H1 (cell line): ENCODE measurements at regions not wholly inside any gene's neighbourhood (a gene's known extent, or its start where the extent isn't known, plus 50 kb on each side); places are given as distances from the start of the nearest gene placed in this dataset.

Experiments
- CTCF ChIA-PET: fragments of 300-600 bp; sonication (Branson Sonifier 250); formaldehyde crosslinking; loops from one replicate; lab custom pipeline; 2021; ENCODE audit not compliant: partially characterized antibody; lab: Charles Lee
- POLR2A ChIA-PET: fragments of 300-600 bp; sonication (Branson Sonifier 250); formaldehyde crosslinking; loops from one replicate; lab custom pipeline; 2021; ENCODE audit warnings: inconsistent platforms; ENCODE audit not compliant: partially characterized antibody; lab: Charles Lee
- DNase-seq, 2 experiments: peaks; one replicate each; pipeline versions ENCODE4 v3.0.0 to v3.0.0-alpha.2; 2010 to 2022; ENCODE audit warnings: low spot score in 2 of 2, low read depth in 1 of 2, mixed read lengths in 1 of 2
- FAIRE-seq: peaks from 2 replicates; lab custom pipeline; 2011; peaks lifted over from hg19 to GRCh38; lab: Jason Lieb, UNC
- H2AFZ ChIP-seq: 2 replicates; pipeline ENCODE4 v1.8.1; 2012; ENCODE audit warnings: low read length, inconsistent platforms
- H2AK5ac ChIP-seq: 2 replicates; pipeline ENCODE4 v1.6.1; 2013; ENCODE audit warnings: low read depth, low read length
- H2BK120ac ChIP-seq: replicated peaks from 2 replicates; pipeline ENCODE3; 2013; ENCODE audit warnings: low read depth, low read length, inconsistent platforms
- H2BK12ac ChIP-seq: 2 replicates; pipeline ENCODE4 v1.6.1; 2013; ENCODE audit warnings: low read depth, low read length
- H2BK15ac ChIP-seq: 2 replicates; pipeline ENCODE4 v1.6.1; 2013; ENCODE audit warnings: low read length
- H2BK20ac ChIP-seq: 2 replicates; pipeline ENCODE4 v1.6.1; 2013; ENCODE audit warnings: low read length
- H2BK5ac ChIP-seq: 2 replicates; pipeline ENCODE4 v1.6.1; 2013; ENCODE audit warnings: low read depth, low read length
- H3K14ac ChIP-seq: 2 replicates; pipeline ENCODE4 v1.6.1; 2013; ENCODE audit warnings: inconsistent platforms; ENCODE audit not compliant: insufficient read length
- H3K18ac ChIP-seq: 2 replicates; pipeline ENCODE4 v1.6.1; 2013; ENCODE audit warnings: low read length; ENCODE audit errors: extremely low read depth
- H3K23ac ChIP-seq: 2 replicates; pipeline ENCODE4 v1.6.1; 2013; ENCODE audit warnings: inconsistent platforms; ENCODE audit not compliant: insufficient read length
- H3K23me2 ChIP-seq: 2 replicates; pipeline ENCODE4 v1.6.1; 2013; ENCODE audit warnings: low read depth, low read length
- H3K27ac ChIP-seq: 2 replicates; pipeline ENCODE4 v1.6.1; 2011; ENCODE audit warnings: low read depth, low read length, inconsistent platforms
- H3K27me3 ChIP-seq, 4 experiments: replicated peaks in 1 of 4; 1 replicate in 1 of 4; 2 replicates in 3 of 4; pipeline versions ENCODE4 v1.6.1 to v1.8.1; 2011 to 2013; ENCODE audit warnings: low read length in 3 of 4, mild to moderate bottlenecking in 3 of 4, inconsistent platforms in 2 of 4, mixed read lengths in 2 of 4, moderate library complexity in 1 of 4; ENCODE audit not compliant: control insufficient read depth in 3 of 4, insufficient read depth in 3 of 4; ENCODE audit errors: extremely low read depth in 1 of 4
- H3K36me3 ChIP-seq, 4 experiments: 2 replicates each; pipeline versions ENCODE4 v1.6.1 to v1.8.1; 2011 to 2013; ENCODE audit warnings: mild to moderate bottlenecking in 4 of 4, low read length in 3 of 4, moderate library complexity in 2 of 4, control low read depth in 1 of 4, inconsistent platforms in 1 of 4; ENCODE audit not compliant: insufficient read depth in 4 of 4, control insufficient read depth in 2 of 4
- H3K4ac ChIP-seq: replicated peaks from 2 replicates; pipeline ENCODE3; 2013; ENCODE audit warnings: low read length, low read depth, mixed read lengths, inconsistent platforms; ENCODE audit not compliant: insufficient read length
- H3K4me1 ChIP-seq, 4 experiments: replicated peaks in 1 of 4; 1 replicate in 1 of 4; 2 replicates in 3 of 4; pipeline versions ENCODE4 v1.6.1 to v1.8.1; 2011 to 2013; ENCODE audit warnings: low read length in 3 of 4, inconsistent platforms in 2 of 4, mixed read lengths in 1 of 4; ENCODE audit not compliant: insufficient read depth in 4 of 4, control insufficient read depth in 3 of 4
- H3K4me2 ChIP-seq, 2 experiments: 2 replicates each; pipeline versions ENCODE4 v1.6.1 to v1.8.1; 2011 to 2013; ENCODE audit warnings: low read depth in 2 of 2, low read length in 2 of 2, control low read depth in 1 of 2, inconsistent platforms in 1 of 2, mild to moderate bottlenecking in 1 of 2; ENCODE audit not compliant: insufficient read depth in 1 of 2
- H3K4me3 ChIP-seq, 4 experiments: fragments of 200-600, 300-600 bp in 1 of 4; sonication (generic), shearing (Covaris generic), sonication (Bioruptor Twin) in 1 of 4; 2 replicates each; pipeline versions ENCODE4 v1.5.1 to v1.8.1; 2011 to 2016; ENCODE audit warnings: low read length in 4 of 4, low read depth in 3 of 4, control low read depth in 2 of 4, inconsistent platforms in 2 of 4, mild to moderate bottlenecking in 2 of 4, mixed read lengths in 1 of 4, moderate library complexity in 1 of 4; ENCODE audit not compliant: insufficient read depth in 2 of 4; ENCODE audit errors: extremely low read depth in 1 of 4
- H3K56ac ChIP-seq: replicated peaks from 2 replicates; pipeline ENCODE3; 2013; ENCODE audit warnings: low read depth, mild to moderate bottlenecking, mixed read lengths, low read length, inconsistent platforms; ENCODE audit not compliant: insufficient read length
- H3K79me1 ChIP-seq: 2 replicates; pipeline ENCODE4 v1.6.1; 2013; ENCODE audit warnings: low read depth, low read length, control low read depth
- H3K79me2 ChIP-seq, 2 experiments: 2 replicates each; pipeline versions ENCODE4 v1.6.1 to v1.8.1; 2012 to 2013; ENCODE audit warnings: low read length in 2 of 2, mild to moderate bottlenecking in 2 of 2, inconsistent platforms in 1 of 2; ENCODE audit not compliant: insufficient read depth in 2 of 2, control insufficient read depth in 1 of 2
- H3K9ac ChIP-seq, 4 experiments: replicated peaks in 1 of 4; 1 replicate in 1 of 4; 2 replicates in 3 of 4; pipeline versions ENCODE4 v1.6.1 to v1.8.1; 2011 to 2013; ENCODE audit warnings: low read depth in 3 of 4, low read length in 3 of 4, control low read depth in 2 of 4, mild to moderate bottlenecking in 2 of 4, moderate library complexity in 2 of 4, inconsistent platforms in 1 of 4; ENCODE audit errors: extremely low read depth in 1 of 4
- H3K9me3 ChIP-seq, 2 experiments: 2 replicates each; pipeline versions ENCODE4 v1.6.1 to v1.8.1; 2012 to 2013; ENCODE audit warnings: mild to moderate bottlenecking in 2 of 2, moderate library complexity in 2 of 2, control low read depth in 1 of 2, inconsistent platforms in 1 of 2, low read depth in 1 of 2, low read length in 1 of 2, mixed read lengths in 1 of 2; ENCODE audit not compliant: insufficient read depth in 2 of 2
- H4K20me1 ChIP-seq, 2 experiments: replicated peaks in 1 of 2; 2 replicates each; pipeline versions ENCODE3 to v1.8.1; 2011 to 2013; ENCODE audit warnings: inconsistent platforms in 2 of 2, low read length in 2 of 2, mild to moderate bottlenecking in 1 of 2; ENCODE audit not compliant: insufficient read depth in 2 of 2, control insufficient read depth in 1 of 2
- H4K5ac ChIP-seq: 2 replicates; pipeline ENCODE4 v1.6.1; 2013; ENCODE audit warnings: low read length, low read depth, mixed read lengths, inconsistent platforms; ENCODE audit not compliant: insufficient read length
- H4K8ac ChIP-seq: 2 replicates; pipeline ENCODE4 v1.8.0; 2013; ENCODE audit warnings: mild to moderate bottlenecking, moderate library complexity, low read length, inconsistent platforms; ENCODE audit not compliant: insufficient read depth; ENCODE audit errors: extremely low read depth
- H4K91ac ChIP-seq: replicated peaks from 2 replicates; pipeline ENCODE3; 2013; ENCODE audit warnings: low read length, mixed read lengths, inconsistent platforms; ENCODE audit not compliant: insufficient read length
- CBX8 ChIP-seq: fragments of 300-800, 300-1000 bp; sonication (generic); IDR thresholded peaks from 2 replicates; pipeline ENCODE4 v1.7.1; 2016; ENCODE audit warnings: low read depth, low read length, borderline replicate concordance
- EP300 ChIP-seq, 2 experiments: IDR thresholded peaks; 1 replicate in 1 of 2; 2 replicates in 1 of 2; pipeline ENCODE4 v1.6.1; 2011 to 2012; ENCODE audit warnings: low read depth in 2 of 2, low read length in 2 of 2, mild to moderate bottlenecking in 2 of 2, borderline replicate concordance in 1 of 2, inconsistent platforms in 1 of 2, moderate library complexity in 1 of 2
- GTF2F1 ChIP-seq: IDR thresholded peaks from 2 replicates; pipeline ENCODE4 v1.6.1; 2012; ENCODE audit warnings: low read depth, low read length, improper control_type of control experiment, borderline replicate concordance
- RBBP5 ChIP-seq: IDR thresholded peaks from 2 replicates; pipeline ENCODE4 v1.7.1; 2012; ENCODE audit warnings: low read depth, mild to moderate bottlenecking, inconsistent platforms, low read length, moderate library complexity, borderline replicate concordance
- TEAD4 ChIP-seq: IDR thresholded peaks from 2 replicates; pipeline ENCODE4 v1.6.1; 2012; ENCODE audit warnings: low read depth, low read length, inconsistent platforms, mixed read lengths
- ZNF274 ChIP-seq: IDR thresholded peaks from 2 replicates; pipeline ENCODE4 v1.7.0; 2012; ENCODE audit warnings: low read length, borderline replicate concordance; ENCODE audit errors: extremely low read depth
- WGBS, 2 experiments: shearing (Covaris generic) in 1 of 2; methylation state at CpG; one replicate each; pipeline versions ENCODE4 v1.1.6 to v1.1.7; 2013 to 2015; ENCODE audit warnings: low lambda C conversion rate in 2 of 2, mixed read lengths in 2 of 2, inconsistent platforms in 1 of 2, low coverage in 1 of 2, missing lambda C conversion rate in 1 of 2; ENCODE audit not compliant: insufficient replicate concordance in 2 of 2, insufficient coverage in 1 of 2, insufficient read length in 1 of 2; ENCODE audit errors: extremely low coverage in 1 of 2, missing lambda C conversion rate in 1 of 2; 5-methylcytosine and 5-hydroxymethylcytosine counted together

GRCh38 chr6:130766239-130767144 is 60.7 kb upstream of the SMLR1 start:
- Histone ChIP-seq H3K9ac (no peak overlapping the region), H3K4me1 (no peaks in the 10 kb centered on the region), H3K9me3 (no peaks in the 10 kb centered on the region), H2BK12ac (no peak overlapping the region), H4K8ac (no peak overlapping the region), H2BK120ac (no peak overlapping the region), H3K4me3 (no peak overlapping the region), H3K14ac (no peak overlapping the region), H3K79me2 (no peaks in the 10 kb centered on the region), H4K5ac (no peak overlapping the region), H3K27ac (no peak overlapping the region), H3K36me3 (no peaks in the 10 kb centered on the region), H3K27me3 (no peaks in the 10 kb centered on the region), H2AK5ac (no peak overlapping the region), H3K23me2 (no peaks in the 10 kb centered on the region; the same call in 1 of the 2 replicates), H3K23ac (no peak overlapping the region), H3K4ac (no peak overlapping the region), H4K91ac (no peak overlapping the region), H2BK20ac (no peak overlapping the region), H2BK5ac (no peak overlapping the region), H3K56ac (no peak overlapping the region), H2BK15ac (no peak overlapping the region), H2AFZ (no peak overlapping the region), H4K20me1 (no peaks in the 10 kb centered on the region), H3K18ac (no peak overlapping the region), H3K4me2 (no peak overlapping the region), H3K79me1 (no peaks in the 10 kb centered on the region)
- TF ChIP-seq EP300 (IDR thresholded peaks at IDR 0.05; ENCODE audit: borderline replicate concordance in 1 of 2, low read depth in 2 of 2, low read length in 2 of 2): no peak
- TF ChIP-seq GTF2F1: no peak
- TF ChIP-seq TEAD4: no peak
- no peak for TF ChIP-seq RBBP5
- no peak for TF ChIP-seq ZNF274
- no peak for TF ChIP-seq CBX8
- no peak for FAIRE-seq
- ChIA-PET POLR2A (no interaction called here), CTCF (interaction anchor here (0.6 to 0.9 kb wide), 2 partner anchors 23 to 616 kb away, joined by 3 to 5 read pairs; no protein-coding TSS in a partner anchor)
- no peak for DNase-seq
- WGBS, 2 experiments: 82% methylated on average over 7 of the region's 7 CpGs; no CpG with 5 or more reads in 1 of the 2 experiments
